Erythroblast (primary cell): ENCODE measurements at regions not wholly inside any gene's neighbourhood (a gene's known extent, or its start where the extent isn't known, plus 50 kb on each side); places are given as distances from the start of the nearest gene placed in this dataset.

Experiments
- GATA1 ChIP-seq: IDR thresholded peaks from 2 replicates; pipeline ENCODE4 v1.6.1; 2011; ENCODE audit warnings: low read depth, mild to moderate bottlenecking, control low read depth, low read length, moderate library complexity
- POLR2A ChIP-seq: IDR thresholded peaks from 2 replicates; pipeline ENCODE4 v1.6.1; 2011; ENCODE audit warnings: mild to moderate bottlenecking, low read length

DNA sequence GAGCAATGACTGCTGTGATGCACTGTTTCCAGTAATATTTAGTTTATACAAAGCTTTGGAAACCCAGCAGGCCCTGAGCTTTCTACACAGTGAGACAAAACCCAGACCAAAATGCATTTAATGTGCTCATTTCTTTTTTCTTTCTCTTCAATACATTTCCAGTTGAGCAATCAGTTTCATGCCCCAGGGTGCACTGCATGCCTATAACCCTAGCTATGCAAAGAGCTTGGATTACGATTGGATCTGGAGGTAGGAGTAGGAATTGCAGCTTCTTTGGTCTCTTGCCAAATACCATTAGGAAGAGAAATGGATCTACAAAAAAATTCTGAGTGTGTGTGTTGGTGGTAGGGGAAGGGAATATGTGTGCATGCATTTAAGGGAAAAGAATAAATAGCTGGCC is 1001.4 kb downstream of the SQOR start:
- no peak for TF ChIP-seq POLR2A
- no peak for TF ChIP-seq GATA1
